ENCODE measurements at regions not wholly inside any gene's neighbourhood (a gene's known extent, or its start where the extent isn't known, plus 50 kb on each side); places are given as distances from the start of the nearest gene placed in this dataset.

GRCh38 chr14:56885825-56886224 is 75.5 kb upstream of the OTX2 start (continued):
- TF ChIP-seq, protein P1, sequence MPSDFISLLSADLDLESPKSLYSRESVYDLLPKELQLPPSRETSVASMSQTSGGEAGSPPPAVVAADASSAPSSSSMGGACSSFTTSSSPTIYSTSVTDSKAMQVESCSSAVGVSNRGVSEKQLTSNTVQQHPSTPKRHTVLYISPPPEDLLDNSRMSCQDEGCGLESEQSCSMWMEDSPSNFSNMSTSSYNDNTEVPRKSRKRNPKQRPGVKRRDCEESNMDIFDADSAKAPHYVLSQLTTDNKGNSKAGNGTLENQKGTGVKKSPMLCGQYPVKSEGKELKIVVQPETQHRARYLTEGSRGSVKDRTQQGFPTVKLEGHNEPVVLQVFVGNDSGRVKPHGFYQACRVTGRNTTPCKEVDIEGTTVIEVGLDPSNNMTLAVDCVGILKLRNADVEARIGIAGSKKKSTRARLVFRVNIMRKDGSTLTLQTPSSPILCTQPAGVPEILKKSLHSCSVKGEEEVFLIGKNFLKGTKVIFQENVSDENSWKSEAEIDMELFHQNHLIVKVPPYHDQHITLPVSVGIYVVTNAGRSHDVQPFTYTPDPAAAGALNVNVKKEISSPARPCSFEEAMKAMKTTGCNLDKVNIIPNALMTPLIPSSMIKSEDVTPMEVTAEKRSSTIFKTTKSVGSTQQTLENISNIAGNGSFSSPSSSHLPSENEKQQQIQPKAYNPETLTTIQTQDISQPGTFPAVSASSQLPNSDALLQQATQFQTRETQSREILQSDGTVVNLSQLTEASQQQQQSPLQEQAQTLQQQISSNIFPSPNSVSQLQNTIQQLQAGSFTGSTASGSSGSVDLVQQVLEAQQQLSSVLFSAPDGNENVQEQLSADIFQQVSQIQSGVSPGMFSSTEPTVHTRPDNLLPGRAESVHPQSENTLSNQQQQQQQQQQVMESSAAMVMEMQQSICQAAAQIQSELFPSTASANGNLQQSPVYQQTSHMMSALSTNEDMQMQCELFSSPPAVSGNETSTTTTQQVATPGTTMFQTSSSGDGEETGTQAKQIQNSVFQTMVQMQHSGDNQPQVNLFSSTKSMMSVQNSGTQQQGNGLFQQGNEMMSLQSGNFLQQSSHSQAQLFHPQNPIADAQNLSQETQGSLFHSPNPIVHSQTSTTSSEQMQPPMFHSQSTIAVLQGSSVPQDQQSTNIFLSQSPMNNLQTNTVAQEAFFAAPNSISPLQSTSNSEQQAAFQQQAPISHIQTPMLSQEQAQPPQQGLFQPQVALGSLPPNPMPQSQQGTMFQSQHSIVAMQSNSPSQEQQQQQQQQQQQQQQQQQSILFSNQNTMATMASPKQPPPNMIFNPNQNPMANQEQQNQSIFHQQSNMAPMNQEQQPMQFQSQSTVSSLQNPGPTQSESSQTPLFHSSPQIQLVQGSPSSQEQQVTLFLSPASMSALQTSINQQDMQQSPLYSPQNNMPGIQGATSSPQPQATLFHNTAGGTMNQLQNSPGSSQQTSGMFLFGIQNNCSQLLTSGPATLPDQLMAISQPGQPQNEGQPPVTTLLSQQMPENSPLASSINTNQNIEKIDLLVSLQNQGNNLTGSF (CRISPR knock-in tag; IDR thresholded peaks at IDR 0.05): no peak
- no peak for TF ChIP-seq ZNF672 (CRISPR knock-in tag; IDR thresholded peaks at IDR 0.05)
- TF ChIP-seq ZNF543 (CRISPR knock-in tag; IDR thresholded peaks at IDR 0.05): no peak
- no peak for TF ChIP-seq KIAA2018 (CRISPR knock-in tag; IDR thresholded peaks at IDR 0.05; ENCODE audit: borderline replicate concordance)

Data from HepG2 (cell line).